Esophagus muscularis mucosa (tissue), 3 donors: ENCODE measurements at regions not wholly inside any gene's neighbourhood (a gene's known extent, or its start where the extent isn't known, plus 50 kb on each side); places are given as distances from the start of the nearest gene placed in this dataset.

Experiments
- EP300 ChIP-seq: sonication (generic); formaldehyde crosslinking; IDR thresholded peaks from one replicate; pipeline ENCODE4 v1.6.1; 2017; ENCODE audit warnings: antibody characterized with exemption
- POLR2A ChIP-seq: fragments of 450-650 bp; IDR thresholded peaks from one replicate; pipeline ENCODE4 v1.6.1; 2017; ENCODE audit warnings: antibody characterized with exemption, moderate library complexity, mild to moderate bottlenecking, low read depth
- POLR2AphosphoS5 ChIP-seq, 2 donors: sonication (generic); formaldehyde crosslinking; IDR thresholded peaks; one replicate each; pipeline ENCODE4 v1.6.1; 2017; ENCODE audit warnings: antibody characterized with exemption in 2 of 2

- TF ChIP-seq EP300 (no peak), POLR2AphosphoS5 (IDR thresholded peaks at IDR 0.05) (no peak), POLR2A (no peak)
These were observed 1270.8 kb downstream of the ROBO1 start for GRCh38 chr3:78497021-78497420.
